ENCODE measurements at regions not wholly inside any gene's neighbourhood (a gene's known extent, or its start where the extent isn't known, plus 50 kb on each side); places are given as distances from the start of the nearest gene placed in this dataset.
"Not testable (repeated sequence)": the region's sequence is repeated elsewhere in the genome, so short reads cannot be mapped to it uniquely, and the experiment has no call there.

- H3K27me3 ChIP-seq, result no peaks in the 10 kb centered on the region
- H3K36me3 ChIP-seq, result no peaks in the 10 kb centered on the region
- intact Hi-C loops (cut with DNase I), result no loop called here
- TF ChIP-seq POLR2A (IDR thresholded peaks at IDR 0.05), result no peak
- TF ChIP-seq CTCF (IDR thresholded peaks at IDR 0.05), result no peak
- no peak overlapping the region for H3K27ac ChIP-seq
- peak; percentile 55 to 89 (median 61) for ATAC-seq
- H3K4me3 ChIP-seq, result no peak overlapping the region
- DNase-seq, result peak in 1 of 3 donors; percentile 63
- no peaks in the 10 kb centered on the region for H3K9me3 ChIP-seq
- no peaks in the 10 kb centered on the region for H3K4me1 ChIP-seq
- 22% methylated on average over 4 of the region's 4 CpGs for WGBS (ENCODE audit: insufficient coverage, low coverage, low lambda C conversion rate, missing lambda C conversion rate)
These were observed 99.0 kb upstream of the RAB4A start for GRCh38 chr1:229171934-229172333.

- H3K4me3 ChIP-seq; ATAC-seq; H3K9me3 ChIP-seq; H3K36me3 ChIP-seq; intact Hi-C loops (cut with DNase I); DNase-seq; H3K4me1 ChIP-seq; H3K27me3 ChIP-seq; H3K27ac ChIP-seq: not testable (repeated sequence)
- WGBS (ENCODE audit: insufficient coverage, low coverage, low lambda C conversion rate, missing lambda C conversion rate), result 78% methylated on average over 9 of the region's 14 CpGs
These were observed 97.1 kb upstream of the RAB4A start for GRCh38 chr1:229173491-229174476.

- intact Hi-C loops (cut with DNase I); H3K27me3 ChIP-seq; H3K27ac ChIP-seq; DNase-seq; H3K36me3 ChIP-seq; H3K9me3 ChIP-seq; H3K4me1 ChIP-seq; H3K4me3 ChIP-seq; ATAC-seq: not testable (repeated sequence)
- 86% methylated on average over 11 of the region's 11 CpGs for WGBS (ENCODE audit: insufficient coverage, low coverage, low lambda C conversion rate, missing lambda C conversion rate)
These were observed 95.6 kb upstream of the RAB4A start for GRCh38 chr1:229175297-229175696.

- H3K9me3 ChIP-seq; H3K36me3 ChIP-seq; H3K27ac ChIP-seq; H3K4me3 ChIP-seq; intact Hi-C loops (cut with DNase I); ATAC-seq; H3K27me3 ChIP-seq; DNase-seq; H3K4me1 ChIP-seq: not testable (repeated sequence)
- WGBS (ENCODE audit: insufficient coverage, low coverage, low lambda C conversion rate, missing lambda C conversion rate), result 72% methylated on average over 3 of the region's 6 CpGs
These were observed 94.5 kb upstream of the RAB4A start for GRCh38 chr1:229176457-229176856.

GRCh38 chr1:229180161-229180560, 90.8 kb upstream of the RAB4A start:
- WGBS (ENCODE audit: insufficient coverage, low coverage, low lambda C conversion rate, missing lambda C conversion rate), result 87% methylated on average over 7 of the region's 8 CpGs
- DNase-seq, result no peak
- Histone ChIP-seq H3K27ac (no peak overlapping the region), H3K4me1 (no peaks in the 10 kb centered on the region), H3K4me3 (no peak overlapping the region), H3K27me3 (no peaks in the 10 kb centered on the region), H3K36me3 (no peaks in the 10 kb centered on the region), H3K9me3 (no peaks in the 10 kb centered on the region)
- intact Hi-C loops (cut with DNase I), result no loop called here
- TF ChIP-seq POLR2A (IDR thresholded peaks at IDR 0.05), result no peak
- no peak for ATAC-seq

- WGBS (ENCODE audit: insufficient coverage, low coverage, low lambda C conversion rate, missing lambda C conversion rate), result 86% methylated on average over 2 of the region's 2 CpGs
- no peak for TF ChIP-seq POLR2A (IDR thresholded peaks at IDR 0.05)
- no peak for TF ChIP-seq CTCF (IDR thresholded peaks at IDR 0.05)
- ATAC-seq (no peak), DNase-seq (no peak)
- H3K9me3 ChIP-seq, result no peaks in the 10 kb centered on the region
- H3K36me3 ChIP-seq, result no peaks in the 10 kb centered on the region
- no peaks in the 10 kb centered on the region for H3K27me3 ChIP-seq
- intact Hi-C loops (cut with DNase I), result no loop called here
- no peaks in the 10 kb centered on the region for H3K4me1 ChIP-seq
- H3K4me3 ChIP-seq, result no peak overlapping the region
- H3K27ac ChIP-seq, result no peak overlapping the region
These were observed 89.5 kb upstream of the RAB4A start for GRCh38 chr1:229181419-229181818.

Measured in right lobe of liver (tissue), 6 donors.